Osteoblast (primary cell): ENCODE measurements at regions not wholly inside any gene's neighbourhood (a gene's known extent, or its start where the extent isn't known, plus 50 kb on each side); places are given as distances from the start of the nearest gene placed in this dataset.

Source experiments
- DNase-seq: peaks from one replicate; pipeline ENCODE4 v3.0.0; 2011; ENCODE audit warnings: low spot score, mixed read lengths; ENCODE audit not compliant: insufficient read length; ENCODE audit errors: missing footprints
- H2AFZ ChIP-seq: 2 replicates; pipeline ENCODE4 v1.6.0; 2011; ENCODE audit warnings: mild to moderate bottlenecking, low read length
- H3K27ac ChIP-seq: 2 replicates; pipeline ENCODE4 v1.5.1; 2011; ENCODE audit warnings: mild to moderate bottlenecking, low read depth, low read length, moderate library complexity
- H3K27me3 ChIP-seq: 2 replicates; pipeline ENCODE4 v1.6.0; 2012; ENCODE audit warnings: mild to moderate bottlenecking, control low read depth, inconsistent platforms, low read length, moderate library complexity; ENCODE audit not compliant: insufficient read depth
- H3K36me3 ChIP-seq: 2 replicates; pipeline ENCODE4 v1.5.1; 2011; ENCODE audit warnings: mild to moderate bottlenecking, low read length, control low read depth, moderate library complexity; ENCODE audit not compliant: insufficient read depth
- H3K4me1 ChIP-seq: 2 replicates; pipeline ENCODE4 v1.5.1; 2011; ENCODE audit warnings: mild to moderate bottlenecking, low read length, control low read depth, moderate library complexity; ENCODE audit not compliant: insufficient read depth
- H3K4me2 ChIP-seq: 2 replicates; pipeline ENCODE4 v1.6.0; 2011; ENCODE audit warnings: mild to moderate bottlenecking, low read length; ENCODE audit not compliant: insufficient read depth
- H3K4me3 ChIP-seq: fragments of 200-600 bp; sonication (generic); 3 replicates; pipeline ENCODE4 v1.5.1; 2012; ENCODE audit warnings: mild to moderate bottlenecking, low read length, inconsistent platforms; ENCODE audit not compliant: insufficient read depth
- H3K79me2 ChIP-seq: 2 replicates; pipeline ENCODE4 v1.6.0; 2012; ENCODE audit warnings: mild to moderate bottlenecking, low read length, control low read depth, inconsistent platforms; ENCODE audit not compliant: insufficient read depth
- H3K9me3 ChIP-seq: 2 replicates; pipeline ENCODE4 v1.5.1; 2011; ENCODE audit warnings: low read depth, low read length, control low read depth
- H4K20me1 ChIP-seq: 2 replicates; pipeline ENCODE4 v1.6.0; 2012; ENCODE audit warnings: mild to moderate bottlenecking, low read length, control low read depth; ENCODE audit not compliant: insufficient read depth
- CTCF ChIP-seq: IDR thresholded peaks from 2 replicates; pipeline ENCODE4 v1.5.1; 2011; ENCODE audit warnings: mild to moderate bottlenecking, low read depth, low read length, moderate library complexity; ENCODE audit errors: extremely low read depth

GRCh38 chr6:108768166-108768555 lies 80.1 kb upstream of the ARMC2 start:
- H3K36me3 ChIP-seq: no peaks in the 10 kb centered on the region
- no peak overlapping the region for H3K4me3 ChIP-seq
- H3K4me1 ChIP-seq: peaks cover 8% of the 10 kb centered on the region
- H3K79me2 ChIP-seq: no peaks in the 10 kb centered on the region
- no peaks in the 10 kb centered on the region for H3K27me3 ChIP-seq
- no peak overlapping the region for H3K27ac ChIP-seq
- no peaks in the 10 kb centered on the region for H4K20me1 ChIP-seq
- H3K9me3 ChIP-seq: no peaks in the 10 kb centered on the region
- no peak for TF ChIP-seq CTCF
- no peak for DNase-seq
- H3K4me2 ChIP-seq: no peak overlapping the region
- no peak overlapping the region for H2AFZ ChIP-seq

- H3K27me3 ChIP-seq: no peaks in the 10 kb centered on the region
- H3K79me2 ChIP-seq: no peaks in the 10 kb centered on the region
- no peaks in the 10 kb centered on the region for H3K9me3 ChIP-seq
- H3K4me2 ChIP-seq: no peak overlapping the region
- no peaks in the 10 kb centered on the region for H3K36me3 ChIP-seq
- no peak for DNase-seq
- H3K27ac ChIP-seq: no peak overlapping the region
- no peak for TF ChIP-seq CTCF
- H3K4me1 ChIP-seq: peaks cover 8% of the 10 kb centered on the region
- no peak overlapping the region for H2AFZ ChIP-seq
- H4K20me1 ChIP-seq: no peaks in the 10 kb centered on the region
- H3K4me3 ChIP-seq: no peak overlapping the region
These were observed 79.3 kb upstream of the ARMC2 start for GRCh38 chr6:108768792-108769524.

DNA sequence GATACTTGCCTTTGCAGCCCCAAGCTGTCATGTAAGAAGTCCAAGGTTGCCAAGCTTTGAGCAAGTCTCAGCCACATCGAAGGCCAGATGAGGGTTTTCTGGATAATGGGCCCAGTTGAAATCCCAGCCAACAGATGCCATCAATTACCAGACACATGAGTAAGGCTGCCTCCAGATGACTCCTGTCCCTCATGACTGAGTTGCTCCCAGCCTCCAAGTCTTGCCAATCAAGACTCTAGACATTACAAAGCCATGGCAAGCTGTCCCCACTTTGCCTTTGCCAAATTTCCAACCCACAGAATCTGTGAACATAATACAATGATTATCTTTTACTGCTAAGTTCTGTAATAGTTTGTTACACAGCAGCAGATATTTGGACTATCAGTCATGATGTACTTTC lies 76.8 kb upstream of the ARMC2 start:
- H3K27me3 ChIP-seq: no peaks in the 10 kb centered on the region
- H3K4me3 ChIP-seq: no peak overlapping the region
- no peaks in the 10 kb centered on the region for H3K79me2 ChIP-seq
- no peak for DNase-seq
- H3K4me1 ChIP-seq: peaks cover 8% of the 10 kb centered on the region
- no peaks in the 10 kb centered on the region for H4K20me1 ChIP-seq
- H2AFZ ChIP-seq: no peak overlapping the region
- TF ChIP-seq CTCF: no peak
- H3K27ac ChIP-seq: no peak overlapping the region
- H3K4me2 ChIP-seq: no peak overlapping the region
- no peaks in the 10 kb centered on the region for H3K9me3 ChIP-seq
- no peaks in the 10 kb centered on the region for H3K36me3 ChIP-seq

GRCh38 chr6:108774555-108774954 lies 73.7 kb upstream of the ARMC2 start:
- no peaks in the 10 kb centered on the region for H4K20me1 ChIP-seq
- no peaks in the 10 kb centered on the region for H3K79me2 ChIP-seq
- H3K36me3 ChIP-seq: no peaks in the 10 kb centered on the region
- no peak for TF ChIP-seq CTCF
- no peak for DNase-seq
- no peak overlapping the region for H2AFZ ChIP-seq
- no peak overlapping the region for H3K4me3 ChIP-seq
- no peak overlapping the region for H3K27ac ChIP-seq
- H3K27me3 ChIP-seq: no peaks in the 10 kb centered on the region
- no peak overlapping the region for H3K4me2 ChIP-seq
- peaks cover 8% of the 10 kb centered on the region for H3K4me1 ChIP-seq
- H3K9me3 ChIP-seq: no peaks in the 10 kb centered on the region
